ENCODE measurements at regions not wholly inside any gene's neighbourhood (a gene's known extent, or its start where the extent isn't known, plus 50 kb on each side); places are given as distances from the start of the nearest gene placed in this dataset.

- no peak for TF ChIP-seq POLR2A (IDR thresholded peaks at IDR 0.05)
- TF ChIP-seq, protein P1, sequence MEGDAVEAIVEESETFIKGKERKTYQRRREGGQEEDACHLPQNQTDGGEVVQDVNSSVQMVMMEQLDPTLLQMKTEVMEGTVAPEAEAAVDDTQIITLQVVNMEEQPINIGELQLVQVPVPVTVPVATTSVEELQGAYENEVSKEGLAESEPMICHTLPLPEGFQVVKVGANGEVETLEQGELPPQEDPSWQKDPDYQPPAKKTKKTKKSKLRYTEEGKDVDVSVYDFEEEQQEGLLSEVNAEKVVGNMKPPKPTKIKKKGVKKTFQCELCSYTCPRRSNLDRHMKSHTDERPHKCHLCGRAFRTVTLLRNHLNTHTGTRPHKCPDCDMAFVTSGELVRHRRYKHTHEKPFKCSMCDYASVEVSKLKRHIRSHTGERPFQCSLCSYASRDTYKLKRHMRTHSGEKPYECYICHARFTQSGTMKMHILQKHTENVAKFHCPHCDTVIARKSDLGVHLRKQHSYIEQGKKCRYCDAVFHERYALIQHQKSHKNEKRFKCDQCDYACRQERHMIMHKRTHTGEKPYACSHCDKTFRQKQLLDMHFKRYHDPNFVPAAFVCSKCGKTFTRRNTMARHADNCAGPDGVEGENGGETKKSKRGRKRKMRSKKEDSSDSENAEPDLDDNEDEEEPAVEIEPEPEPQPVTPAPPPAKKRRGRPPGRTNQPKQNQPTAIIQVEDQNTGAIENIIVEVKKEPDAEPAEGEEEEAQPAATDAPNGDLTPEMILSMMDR (IDR thresholded peaks at IDR 0.05 in 4 of 5, conservative IDR thresholded peaks at IDR 0.05 in 1 of 5): no peak
These were observed 447.7 kb downstream of the SOX11 start for GRCh38 chr2:6139916-6140315.

Data from gastrocnemius medialis (tissue), 4 donors.